T-helper 2 cell treated with Interferon-gamma antibody and Interleukin-4, amounts not matched to agents 100 ng/mL and 5 ng/mL, for 36 hours (primary cell): ENCODE measurements at regions not wholly inside any gene's neighbourhood (a gene's known extent, or its start where the extent isn't known, plus 50 kb on each side); places are given as distances from the start of the nearest gene placed in this dataset.
"Not testable (repeated sequence)": the region's sequence is repeated elsewhere in the genome, so short reads cannot be mapped to it uniquely, and the experiment has no call there.

Source experiments
- intact Hi-C: fragments of 100-400 bp; cut with micrococcal nuclease; formaldehyde crosslinking; loops from one replicate; pipeline ENCODE4 v1.15.1; 2023

DNA sequence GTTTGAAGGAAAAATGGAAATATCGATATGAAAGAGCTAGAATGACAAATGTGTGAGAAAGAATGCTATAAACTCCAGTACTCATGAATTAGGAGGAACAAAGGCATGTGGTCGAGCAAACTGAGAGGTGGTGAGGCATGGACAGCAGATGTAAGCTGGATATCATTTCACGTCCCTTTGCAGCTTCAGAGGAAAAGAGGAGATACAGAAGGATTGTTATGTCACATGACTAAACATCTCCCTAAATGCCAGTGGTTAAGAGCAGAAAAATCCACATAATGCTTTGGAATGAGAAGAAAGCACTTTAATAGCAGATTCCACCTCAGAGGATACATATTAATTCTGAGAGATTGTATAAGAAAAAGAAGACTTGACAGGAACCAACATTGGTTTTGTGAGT is 248.7 kb downstream of the ZIC4 start:
- intact Hi-C loops, result no loop called here

DNA sequence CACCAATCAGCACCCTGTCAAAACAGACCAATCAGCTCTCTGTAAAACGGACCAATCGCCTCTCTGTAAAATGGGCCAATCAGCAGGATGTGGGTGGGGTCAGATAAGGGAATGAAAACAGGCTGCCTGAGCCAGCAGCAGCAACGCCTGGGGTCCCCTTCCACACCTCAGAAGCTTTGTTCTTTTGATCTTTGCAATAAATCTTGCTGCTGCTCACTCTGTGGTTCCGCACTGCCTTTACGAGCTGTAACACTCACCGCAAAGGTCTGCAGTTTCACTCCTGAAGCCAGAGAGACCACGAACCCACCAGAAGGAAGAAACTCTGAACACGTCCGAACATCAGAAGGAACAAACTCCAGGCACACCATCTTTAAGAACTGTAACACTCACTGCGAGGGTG is 251.4 kb downstream of the ZIC4 start:
- intact Hi-C loops, result not testable (repeated sequence)

GRCh38 chr3:147153830-147154539 is 252.4 kb downstream of the ZIC4 start:
- intact Hi-C loops, result no loop called here

GRCh38 chr3:147152476-147152875 is 253.9 kb downstream of the ZIC4 start:
- intact Hi-C loops, result no loop called here

DNA sequence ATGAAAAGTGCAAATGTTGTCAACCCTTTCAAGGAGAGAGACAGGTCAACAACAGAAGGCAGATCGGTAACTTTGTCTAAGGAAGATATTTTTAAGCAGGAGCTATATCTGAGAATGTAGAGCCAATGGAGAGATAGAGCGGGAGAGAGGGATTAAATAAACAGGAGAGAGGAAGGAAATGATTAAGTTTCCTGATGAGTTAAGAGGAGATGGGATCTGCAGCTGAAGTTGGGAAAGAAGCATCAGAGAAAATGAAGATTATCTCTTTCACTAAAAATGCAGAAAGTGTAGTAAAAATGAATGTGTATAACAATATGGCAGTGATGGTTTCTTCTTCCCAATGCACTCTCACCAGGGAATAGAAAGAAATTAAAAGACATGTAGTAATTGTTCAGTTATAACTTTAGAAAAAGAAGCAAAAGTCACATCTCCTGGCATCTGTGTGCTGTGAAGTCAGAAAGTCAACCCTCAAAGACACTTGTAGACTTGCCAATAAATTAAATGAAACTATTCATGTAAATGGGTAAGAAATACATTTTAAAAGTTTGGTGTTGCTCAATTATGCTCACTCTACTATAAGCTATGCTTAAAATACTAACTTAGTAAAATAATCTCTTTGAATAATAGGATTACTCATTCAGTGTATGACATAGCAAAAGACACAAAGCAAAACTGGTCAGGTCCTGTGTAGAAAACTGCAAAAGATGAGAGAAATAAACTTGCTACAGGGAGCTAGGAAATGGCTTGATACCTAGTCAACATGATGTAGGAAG is 264.6 kb downstream of the ZIC4 start:
- intact Hi-C loops, result no loop called here

- intact Hi-C loops, result no loop called here
Measured at GRCh38 chr3:147139341-147139740, 267.0 kb downstream of the ZIC4 start.

GRCh38 chr3:147132168-147132567 is 274.2 kb downstream of the ZIC4 start:
- intact Hi-C loops, result no loop called here

DNA sequence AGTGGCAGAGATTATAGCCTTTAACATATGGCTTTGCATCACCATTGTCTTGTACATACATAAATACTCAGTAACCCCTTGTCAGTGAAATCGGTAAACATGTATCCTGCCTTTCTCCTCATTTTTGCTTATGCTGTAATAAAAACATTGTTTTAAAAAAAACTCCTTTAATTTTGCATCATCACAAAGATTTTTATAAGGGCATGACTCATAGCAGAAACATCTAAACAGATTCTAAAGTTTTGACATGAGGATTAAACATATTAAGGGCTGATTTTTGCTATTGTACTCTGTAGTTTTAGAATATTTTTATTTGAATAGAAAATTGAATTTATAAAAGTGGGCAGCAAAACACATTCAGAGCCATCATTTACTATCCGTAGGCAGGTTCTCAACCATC is 275.9 kb downstream of the ZIC4 start:
- intact Hi-C loops, result no loop called here

- intact Hi-C loops, result no loop called here
Measured at GRCh38 chr3:147129665-147130064, 276.7 kb downstream of the ZIC4 start.

DNA sequence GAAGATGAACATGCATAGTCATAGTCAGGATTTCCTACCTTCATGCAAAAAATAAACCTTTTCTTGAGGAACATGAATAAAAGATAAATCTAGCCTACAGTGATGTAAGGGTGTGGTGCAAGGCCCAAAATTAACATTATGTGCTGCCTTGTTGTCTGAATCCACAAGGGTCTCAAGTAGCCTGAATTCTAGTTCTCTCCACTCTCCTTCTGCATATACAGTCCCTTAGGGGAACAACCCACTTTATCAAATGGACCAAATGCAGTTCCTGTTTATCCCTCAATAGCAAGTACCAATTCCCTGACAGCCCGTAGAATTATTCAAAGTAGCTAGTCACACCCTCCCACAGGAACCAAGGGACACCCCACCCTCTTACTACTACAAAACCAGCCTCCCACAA is 284.0 kb downstream of the ZIC4 start:
- intact Hi-C loops, result no loop called here

- intact Hi-C loops, result no loop called here
Measured at GRCh38 chr3:147119989-147120388, 286.4 kb downstream of the ZIC4 start.

GRCh38 chr3:147119346-147119745 is 287.0 kb downstream of the ZIC4 start:
- intact Hi-C loops, result no loop called here

DNA sequence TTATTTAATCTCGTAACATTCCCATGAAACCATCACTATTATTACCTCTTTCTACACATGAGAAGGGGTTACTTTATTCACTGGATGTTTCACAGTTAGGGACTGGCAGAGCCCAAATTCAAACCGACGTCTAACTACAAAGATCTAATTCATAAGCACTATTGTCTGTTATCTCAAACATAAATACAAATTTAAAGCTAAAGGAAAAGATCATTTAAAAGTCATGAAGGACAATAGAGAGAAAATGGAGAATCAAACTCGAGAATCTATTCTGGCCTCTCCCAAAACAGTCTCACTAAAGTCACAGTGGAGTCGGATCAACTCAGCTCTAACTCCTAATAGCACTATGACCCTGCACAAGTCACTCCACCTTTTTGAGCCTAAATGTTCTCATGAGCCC is 287.7 kb downstream of the ZIC4 start:
- intact Hi-C loops, result no loop called here

- intact Hi-C loops, result no loop called here
Measured at GRCh38 chr3:147117631-147118030, 288.7 kb downstream of the ZIC4 start.

DNA sequence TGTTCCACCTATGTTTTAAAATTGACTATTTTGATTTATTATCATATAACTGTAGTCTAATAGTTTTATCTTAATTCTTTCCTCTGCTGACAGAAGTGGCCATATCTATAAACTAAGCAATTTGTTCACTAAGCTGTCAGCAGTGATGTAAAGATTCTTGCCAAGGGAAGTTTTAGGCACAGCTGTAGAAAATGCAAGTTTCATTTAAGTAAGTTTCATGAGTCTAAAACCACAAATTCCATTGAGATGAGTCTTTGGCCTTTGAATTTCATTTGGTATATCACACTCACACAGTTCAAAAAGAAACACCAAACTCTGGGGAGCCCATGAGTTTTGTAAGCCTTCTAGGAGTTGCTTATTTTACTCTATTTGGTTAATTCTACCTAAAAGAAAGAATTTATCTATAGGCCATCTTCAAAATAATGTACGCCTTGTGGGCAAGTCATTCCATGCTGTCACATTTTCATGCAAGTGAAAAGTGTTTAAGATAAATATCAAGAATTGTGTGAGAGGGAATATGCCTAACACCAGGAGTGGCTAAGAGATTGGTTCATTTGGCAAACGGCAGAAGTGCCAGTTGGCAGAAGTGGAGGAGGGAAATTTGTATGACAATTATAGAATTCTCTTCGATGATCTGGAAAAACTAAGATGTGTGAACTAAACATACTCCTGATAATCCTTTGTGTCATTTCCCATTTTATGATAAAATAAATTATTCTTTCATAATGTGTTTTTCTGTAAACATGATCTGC is 292.9 kb downstream of the ZIC4 start:
- intact Hi-C loops, result no loop called here

DNA sequence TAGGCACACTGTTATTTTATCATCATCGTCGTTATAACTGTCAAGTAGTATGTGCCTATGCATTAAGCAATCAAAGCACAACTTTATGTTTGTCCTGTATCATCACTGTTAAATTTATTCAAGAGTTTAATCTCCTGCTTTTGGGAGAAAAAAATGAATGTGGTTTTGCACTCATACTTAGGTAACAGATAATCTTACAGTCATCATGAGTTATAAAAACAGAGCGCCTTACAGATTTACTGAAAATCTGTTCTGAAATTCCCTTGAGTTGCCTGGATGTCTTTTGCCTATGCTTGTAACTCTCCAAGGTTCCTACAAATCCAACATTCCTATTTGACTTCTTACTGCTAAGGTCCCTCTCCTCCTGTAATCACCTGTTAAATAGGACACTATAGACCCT is 307.3 kb downstream of the ZIC4 start:
- intact Hi-C loops, result no loop called here

DNA sequence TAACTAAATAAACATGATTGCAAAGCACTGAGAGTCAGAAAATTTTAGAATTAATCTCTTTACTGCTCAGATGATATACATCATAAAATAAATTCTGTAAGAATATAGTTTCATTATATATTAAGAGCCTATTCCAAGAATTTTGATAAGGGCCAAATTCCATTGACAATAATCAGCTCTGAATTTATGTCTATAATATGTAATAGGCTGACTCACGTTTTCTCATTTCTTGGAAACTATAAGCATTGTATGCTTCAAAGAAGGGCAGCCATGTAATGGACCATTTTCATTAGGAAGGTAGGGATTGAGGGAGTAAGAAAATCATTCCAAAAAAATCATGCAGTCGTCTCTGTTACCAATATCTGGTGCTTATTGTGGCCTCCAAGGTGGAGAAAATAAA is 315.9 kb downstream of the ZIC4 start:
- intact Hi-C loops, result no loop called here

GRCh38 chr3:147089286-147089685 is 317.1 kb downstream of the ZIC4 start:
- intact Hi-C loops, result no loop called here

GRCh38 chr3:147059500-147059899 is 346.8 kb downstream of the ZIC4 start:
- intact Hi-C loops, result not testable (repeated sequence)

- intact Hi-C loops, result no loop called here
Measured at GRCh38 chr3:147049821-147050220, 356.5 kb downstream of the ZIC4 start.

- intact Hi-C loops, result no loop called here
Measured at GRCh38 chr3:147049305-147049704, 357.0 kb downstream of the ZIC4 start.

DNA sequence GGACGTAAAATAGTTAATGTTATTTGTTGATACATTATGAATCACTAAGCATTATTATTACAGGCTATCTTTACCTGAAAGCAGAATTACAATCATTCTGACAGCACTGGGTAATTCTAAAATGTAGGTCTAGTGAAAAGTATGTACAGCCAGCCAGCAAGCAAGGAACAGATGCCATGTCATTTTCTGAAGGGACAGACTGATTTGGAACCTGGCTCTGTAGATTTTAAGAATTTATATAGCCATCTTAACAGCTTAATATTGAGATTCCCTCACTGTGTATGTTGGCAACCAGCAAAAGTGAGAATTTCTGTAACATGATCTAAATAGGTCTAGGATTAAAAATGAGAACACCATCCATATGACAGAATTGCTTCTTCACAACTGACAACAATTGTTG is 359.4 kb downstream of the ZIC4 start:
- intact Hi-C loops, result no loop called here
